ENCODE measurements at regions not wholly inside any gene's neighbourhood (a gene's known extent, or its start where the extent isn't known, plus 50 kb on each side); places are given as distances from the start of the nearest gene placed in this dataset.

DNA sequence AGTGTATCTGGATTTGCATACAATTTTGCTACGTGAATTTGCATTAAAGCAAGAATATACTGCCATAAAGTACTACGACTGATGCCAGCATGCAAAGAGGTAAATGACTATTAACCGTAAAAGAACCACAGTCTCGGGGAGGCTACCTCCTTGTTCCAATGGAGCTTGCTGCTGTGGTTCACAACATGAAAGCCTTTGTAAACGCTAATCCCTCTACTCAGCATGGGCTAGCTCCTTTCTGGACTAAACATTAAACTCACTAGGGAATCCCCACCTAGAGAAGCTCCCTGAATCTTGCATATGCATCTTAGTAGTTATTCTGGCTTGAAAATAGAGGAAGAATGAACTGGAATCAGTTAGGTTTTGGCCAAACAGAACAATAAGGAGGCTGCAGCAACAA lies 60.5 kb upstream of the ARHGAP32 start:
- ChIA-PET CTCF (interaction anchor here (1.0 to 1.5 kb wide), 2 partner anchors 15 to 79 kb away, joined by 3 read pairs; no protein-coding TSS in a partner anchor), POLR2A (no interaction called here)
- H3K27ac Mint-ChIP-seq = peak overlapping the region; percentile 78
- peak overlapping the region; percentile 49 for H3K4me3 Mint-ChIP-seq
- H3K27me3 Mint-ChIP-seq (ENCODE audit: low read depth) = no peaks in the 10 kb centered on the region
- H3K9me3 Mint-ChIP-seq = no peaks in the 10 kb centered on the region
- ATAC-seq (peak; percentile 96), DNase-seq (ENCODE audit: low spot score) (no peak)
- no peaks in the 10 kb centered on the region for H3K36me3 Mint-ChIP-seq
- peaks cover 74% of the 10 kb centered on the region for H3K4me1 Mint-ChIP-seq
- TF ChIP-seq ZNF423 (CRISPR knock-in tag; IDR thresholded peaks at IDR 0.05) (peak; percentile 77), ETV6 (CRISPR knock-in tag; IDR thresholded peaks at IDR 0.05) (0 out of 2 replicates have a peak, but pooled peaks have one; percentile 48), ZNF671 (CRISPR knock-in tag; IDR thresholded peaks at IDR 0.05) (no peak)

DNA sequence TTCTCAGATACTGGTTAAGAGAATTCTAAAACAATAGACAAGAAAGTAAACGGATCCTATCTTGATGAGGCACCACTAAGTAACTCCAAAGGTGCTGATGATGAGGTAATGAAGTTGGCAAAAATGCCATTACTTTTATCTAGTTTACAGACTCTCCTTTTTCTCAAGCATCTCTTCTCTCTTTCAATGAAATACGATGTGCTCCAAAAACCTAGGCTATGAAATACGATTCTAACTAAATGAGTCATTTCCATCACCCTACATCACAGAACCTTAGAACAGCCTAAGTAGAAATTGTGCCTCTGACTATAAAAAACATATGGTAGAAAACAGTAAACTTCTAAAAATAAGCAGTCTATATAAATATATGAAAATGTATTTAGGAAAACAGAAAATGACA lies 58.9 kb upstream of the ARHGAP32 start:
- Mint-ChIP-seq H3K4me3 (no peak overlapping the region), H3K27ac (no peak overlapping the region), H3K4me1 (peaks cover 62% of the 10 kb centered on the region), H3K9me3 (no peaks in the 10 kb centered on the region), H3K36me3 (no peaks in the 10 kb centered on the region), H3K27me3 (ENCODE audit: low read depth) (no peaks in the 10 kb centered on the region)
- ChIA-PET POLR2A (no interaction called here), CTCF (no interaction called here)
- TF ChIP-seq OVOL2 (CRISPR knock-in tag; IDR thresholded peaks at IDR 0.05; ENCODE audit: borderline replicate concordance) (no peak), MYBL2 (CRISPR knock-in tag; IDR thresholded peaks at IDR 0.05) (no peak), HMGA2 (CRISPR knock-in tag; IDR thresholded peaks at IDR 0.05) (no peak)
- TF ChIP-seq, protein P1, sequence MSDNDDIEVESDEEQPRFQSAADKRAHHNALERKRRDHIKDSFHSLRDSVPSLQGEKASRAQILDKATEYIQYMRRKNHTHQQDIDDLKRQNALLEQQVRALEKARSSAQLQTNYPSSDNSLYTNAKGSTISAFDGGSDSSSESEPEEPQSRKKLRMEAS (CRISPR knock-in tag; IDR thresholded peaks at IDR 0.05) = no peak
- TF ChIP-seq, protein P2, sequence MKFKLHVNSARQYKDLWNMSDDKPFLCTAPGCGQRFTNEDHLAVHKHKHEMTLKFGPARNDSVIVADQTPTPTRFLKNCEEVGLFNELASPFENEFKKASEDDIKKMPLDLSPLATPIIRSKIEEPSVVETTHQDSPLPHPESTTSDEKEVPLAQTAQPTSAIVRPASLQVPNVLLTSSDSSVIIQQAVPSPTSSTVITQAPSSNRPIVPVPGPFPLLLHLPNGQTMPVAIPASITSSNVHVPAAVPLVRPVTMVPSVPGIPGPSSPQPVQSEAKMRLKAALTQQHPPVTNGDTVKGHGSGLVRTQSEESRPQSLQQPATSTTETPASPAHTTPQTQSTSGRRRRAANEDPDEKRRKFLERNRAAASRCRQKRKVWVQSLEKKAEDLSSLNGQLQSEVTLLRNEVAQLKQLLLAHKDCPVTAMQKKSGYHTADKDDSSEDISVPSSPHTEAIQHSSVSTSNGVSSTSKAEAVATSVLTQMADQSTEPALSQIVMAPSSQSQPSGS (CRISPR knock-in tag; IDR thresholded peaks at IDR 0.05; ENCODE audit: borderline replicate concordance, low read depth) = no peak
- TF ChIP-seq, protein P3, sequence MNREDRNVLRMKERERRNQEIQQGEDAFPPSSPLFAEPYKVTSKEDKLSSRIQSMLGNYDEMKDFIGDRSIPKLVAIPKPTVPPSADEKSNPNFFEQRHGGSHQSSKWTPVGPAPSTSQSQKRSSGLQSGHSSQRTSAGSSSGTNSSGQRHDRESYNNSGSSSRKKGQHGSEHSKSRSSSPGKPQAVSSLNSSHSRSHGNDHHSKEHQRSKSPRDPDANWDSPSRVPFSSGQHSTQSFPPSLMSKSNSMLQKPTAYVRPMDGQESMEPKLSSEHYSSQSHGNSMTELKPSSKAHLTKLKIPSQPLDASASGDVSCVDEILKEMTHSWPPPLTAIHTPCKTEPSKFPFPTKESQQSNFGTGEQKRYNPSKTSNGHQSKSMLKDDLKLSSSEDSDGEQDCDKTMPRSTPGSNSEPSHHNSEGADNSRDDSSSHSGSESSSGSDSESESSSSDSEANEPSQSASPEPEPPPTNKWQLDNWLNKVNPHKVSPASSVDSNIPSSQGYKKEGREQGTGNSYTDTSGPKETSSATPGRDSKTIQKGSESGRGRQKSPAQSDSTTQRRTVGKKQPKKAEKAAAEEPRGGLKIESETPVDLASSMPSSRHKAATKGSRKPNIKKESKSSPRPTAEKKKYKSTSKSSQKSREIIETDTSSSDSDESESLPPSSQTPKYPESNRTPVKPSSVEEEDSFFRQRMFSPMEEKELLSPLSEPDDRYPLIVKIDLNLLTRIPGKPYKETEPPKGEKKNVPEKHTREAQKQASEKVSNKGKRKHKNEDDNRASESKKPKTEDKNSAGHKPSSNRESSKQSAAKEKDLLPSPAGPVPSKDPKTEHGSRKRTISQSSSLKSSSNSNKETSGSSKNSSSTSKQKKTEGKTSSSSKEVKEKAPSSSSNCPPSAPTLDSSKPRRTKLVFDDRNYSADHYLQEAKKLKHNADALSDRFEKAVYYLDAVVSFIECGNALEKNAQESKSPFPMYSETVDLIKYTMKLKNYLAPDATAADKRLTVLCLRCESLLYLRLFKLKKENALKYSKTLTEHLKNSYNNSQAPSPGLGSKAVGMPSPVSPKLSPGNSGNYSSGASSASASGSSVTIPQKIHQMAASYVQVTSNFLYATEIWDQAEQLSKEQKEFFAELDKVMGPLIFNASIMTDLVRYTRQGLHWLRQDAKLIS (CRISPR knock-in tag; IDR thresholded peaks at IDR 0.05; ENCODE audit: borderline replicate concordance) = no peak
- TF ChIP-seq, protein P4, sequence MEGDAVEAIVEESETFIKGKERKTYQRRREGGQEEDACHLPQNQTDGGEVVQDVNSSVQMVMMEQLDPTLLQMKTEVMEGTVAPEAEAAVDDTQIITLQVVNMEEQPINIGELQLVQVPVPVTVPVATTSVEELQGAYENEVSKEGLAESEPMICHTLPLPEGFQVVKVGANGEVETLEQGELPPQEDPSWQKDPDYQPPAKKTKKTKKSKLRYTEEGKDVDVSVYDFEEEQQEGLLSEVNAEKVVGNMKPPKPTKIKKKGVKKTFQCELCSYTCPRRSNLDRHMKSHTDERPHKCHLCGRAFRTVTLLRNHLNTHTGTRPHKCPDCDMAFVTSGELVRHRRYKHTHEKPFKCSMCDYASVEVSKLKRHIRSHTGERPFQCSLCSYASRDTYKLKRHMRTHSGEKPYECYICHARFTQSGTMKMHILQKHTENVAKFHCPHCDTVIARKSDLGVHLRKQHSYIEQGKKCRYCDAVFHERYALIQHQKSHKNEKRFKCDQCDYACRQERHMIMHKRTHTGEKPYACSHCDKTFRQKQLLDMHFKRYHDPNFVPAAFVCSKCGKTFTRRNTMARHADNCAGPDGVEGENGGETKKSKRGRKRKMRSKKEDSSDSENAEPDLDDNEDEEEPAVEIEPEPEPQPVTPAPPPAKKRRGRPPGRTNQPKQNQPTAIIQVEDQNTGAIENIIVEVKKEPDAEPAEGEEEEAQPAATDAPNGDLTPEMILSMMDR (IDR thresholded peaks at IDR 0.05) = no peak
- DNase-seq (ENCODE audit: low spot score) = no peak
- no peak for ATAC-seq

DNA sequence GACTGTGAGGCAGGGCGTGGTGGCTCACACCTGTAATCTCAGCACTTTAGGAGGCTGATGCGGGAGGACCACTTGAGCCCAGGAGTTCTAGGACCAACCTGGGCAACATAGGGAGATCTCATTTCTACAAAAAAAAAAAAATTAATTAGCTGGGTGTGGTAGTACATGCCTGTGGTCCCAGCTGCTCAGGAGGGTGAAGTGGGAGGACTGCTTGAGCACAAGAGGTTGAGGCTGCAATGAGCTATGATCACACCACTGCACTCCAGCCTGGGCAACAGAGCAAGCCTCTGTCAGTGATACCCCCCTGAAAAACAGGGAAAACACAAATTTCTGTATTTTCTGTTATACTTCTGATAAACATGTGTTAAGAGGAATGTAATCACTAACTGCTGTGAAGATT lies 57.8 kb upstream of the ARHGAP32 start:
- H3K27me3 Mint-ChIP-seq (ENCODE audit: low read depth) = no peaks in the 10 kb centered on the region
- CTCF ChIA-PET = no interaction called here
- peaks cover 54% of the 10 kb centered on the region for H3K4me1 Mint-ChIP-seq
- H3K36me3 Mint-ChIP-seq = no peaks in the 10 kb centered on the region
- DNase-seq (ENCODE audit: low spot score) = no peak
- POLR2A ChIA-PET = no interaction called here
- TF ChIP-seq ZNF121 (CRISPR knock-in tag; IDR thresholded peaks at IDR 0.05) (no peak), CREB1 (CRISPR knock-in tag; IDR thresholded peaks at IDR 0.05) (no peak)
- TF ChIP-seq, protein P5, sequence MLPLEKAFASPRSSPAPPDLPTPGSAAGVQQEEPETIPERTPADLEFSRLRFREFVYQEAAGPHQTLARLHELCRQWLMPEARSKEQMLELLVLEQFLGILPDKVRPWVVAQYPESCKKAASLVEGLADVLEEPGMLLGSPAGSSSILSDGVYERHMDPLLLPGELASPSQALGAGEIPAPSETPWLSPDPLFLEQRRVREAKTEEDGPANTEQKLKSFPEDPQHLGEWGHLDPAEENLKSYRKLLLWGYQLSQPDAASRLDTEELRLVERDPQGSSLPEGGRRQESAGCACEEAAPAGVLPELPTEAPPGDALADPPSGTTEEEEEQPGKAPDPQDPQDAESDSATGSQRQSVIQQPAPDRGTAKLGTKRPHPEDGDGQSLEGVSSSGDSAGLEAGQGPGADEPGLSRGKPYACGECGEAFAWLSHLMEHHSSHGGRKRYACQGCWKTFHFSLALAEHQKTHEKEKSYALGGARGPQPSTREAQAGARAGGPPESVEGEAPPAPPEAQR (CRISPR knock-in tag; IDR thresholded peaks at IDR 0.05) = no peak
- ATAC-seq = no peak
- H3K4me3 Mint-ChIP-seq = no peak overlapping the region
- no peaks in the 10 kb centered on the region for H3K9me3 Mint-ChIP-seq
- no peak overlapping the region for H3K27ac Mint-ChIP-seq
